ENCODE measurements at regions not wholly inside any gene's neighbourhood (a gene's known extent, or its start where the extent isn't known, plus 50 kb on each side); places are given as distances from the start of the nearest gene placed in this dataset.

- no peak for DNase-seq
Measured at GRCh38 chr5:44183753-44184152, 205.5 kb downstream of the FGF10 start.

GRCh38 chr5:44183312-44183711, 205.9 kb downstream of the FGF10 start:
- Histone ChIP-seq H3K4me2 (no peak overlapping the region), H4K20me1 (ENCODE audit: insufficient read depth) (no peaks in the 10 kb centered on the region), H3F3A (replicated peaks; ENCODE audit: insufficient read depth) (no peaks in the 10 kb centered on the region), H3K9me2 (no peaks in the 10 kb centered on the region), H3K27me3 (ENCODE audit: insufficient read depth) (no peaks in the 10 kb centered on the region), H2AFZ (ENCODE audit: low read depth) (no peak overlapping the region), H3K36me3 (replicated peaks in 1 of 2; ENCODE audit: control insufficient read depth in 1 of 2, insufficient read depth in 2 of 2, low read length in 1 of 2) (no peaks in the 10 kb centered on the region), H3K4me3 (ENCODE audit: low read depth in 2 of 2, low read length in 1 of 2) (no peak overlapping the region), H3K9me3 (no peaks in the 10 kb centered on the region), H3K9ac (no peak overlapping the region), H3K27ac (ENCODE audit: low read depth in 2 of 2, low read length in 1 of 2) (no peak overlapping the region), H3K4me1 (ENCODE audit: control insufficient read depth in 1 of 2, insufficient read depth in 2 of 2, low read depth in 1 of 2, low read length in 1 of 2) (no peaks in the 10 kb centered on the region), H3K79me2 (ENCODE audit: insufficient read depth) (no peaks in the 10 kb centered on the region)
- ChIA-PET POLR2A (no interaction called here), CTCF (no interaction called here)
- 0% methylated on average over 1 of the region's 1 CpG for WGBS (ENCODE audit: low lambda C conversion rate)
- no peak for DNase-seq
- TF ChIP-seq EP300 (IDR thresholded peaks at IDR 0.05; ENCODE audit: borderline replicate concordance in 1 of 2, low read depth in 1 of 2, low read length in 1 of 2) (no peak), MXI1 (IDR thresholded peaks at IDR 0.05; ENCODE audit: low read depth, low read length) (no peak), RXRA (IDR thresholded peaks at IDR 0.05; ENCODE audit: borderline replicate concordance, low read depth) (no peak), TEAD4 (IDR thresholded peaks at IDR 0.05; ENCODE audit: borderline replicate concordance, insufficient read depth) (no peak), YY1 (IDR thresholded peaks at IDR 0.05; ENCODE audit: low read depth) (no peak), NRF1 (IDR thresholded peaks at IDR 0.05; ENCODE audit: low read depth, low read length) (no peak), PBX3 (IDR thresholded peaks at IDR 0.05) (no peak), FOXJ3 (CRISPR knock-in tag; IDR thresholded peaks at IDR 0.05) (no peak), GABPA (IDR thresholded peaks at IDR 0.05; ENCODE audit: low read depth) (no peak)
- TF ChIP-seq, protein P1, sequence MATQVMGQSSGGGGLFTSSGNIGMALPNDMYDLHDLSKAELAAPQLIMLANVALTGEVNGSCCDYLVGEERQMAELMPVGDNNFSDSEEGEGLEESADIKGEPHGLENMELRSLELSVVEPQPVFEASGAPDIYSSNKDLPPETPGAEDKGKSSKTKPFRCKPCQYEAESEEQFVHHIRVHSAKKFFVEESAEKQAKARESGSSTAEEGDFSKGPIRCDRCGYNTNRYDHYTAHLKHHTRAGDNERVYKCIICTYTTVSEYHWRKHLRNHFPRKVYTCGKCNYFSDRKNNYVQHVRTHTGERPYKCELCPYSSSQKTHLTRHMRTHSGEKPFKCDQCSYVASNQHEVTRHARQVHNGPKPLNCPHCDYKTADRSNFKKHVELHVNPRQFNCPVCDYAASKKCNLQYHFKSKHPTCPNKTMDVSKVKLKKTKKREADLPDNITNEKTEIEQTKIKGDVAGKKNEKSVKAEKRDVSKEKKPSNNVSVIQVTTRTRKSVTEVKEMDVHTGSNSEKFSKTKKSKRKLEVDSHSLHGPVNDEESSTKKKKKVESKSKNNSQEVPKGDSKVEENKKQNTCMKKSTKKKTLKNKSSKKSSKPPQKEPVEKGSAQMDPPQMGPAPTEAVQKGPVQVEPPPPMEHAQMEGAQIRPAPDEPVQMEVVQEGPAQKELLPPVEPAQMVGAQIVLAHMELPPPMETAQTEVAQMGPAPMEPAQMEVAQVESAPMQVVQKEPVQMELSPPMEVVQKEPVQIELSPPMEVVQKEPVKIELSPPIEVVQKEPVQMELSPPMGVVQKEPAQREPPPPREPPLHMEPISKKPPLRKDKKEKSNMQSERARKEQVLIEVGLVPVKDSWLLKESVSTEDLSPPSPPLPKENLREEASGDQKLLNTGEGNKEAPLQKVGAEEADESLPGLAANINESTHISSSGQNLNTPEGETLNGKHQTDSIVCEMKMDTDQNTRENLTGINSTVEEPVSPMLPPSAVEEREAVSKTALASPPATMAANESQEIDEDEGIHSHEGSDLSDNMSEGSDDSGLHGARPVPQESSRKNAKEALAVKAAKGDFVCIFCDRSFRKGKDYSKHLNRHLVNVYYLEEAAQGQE (IDR thresholded peaks at IDR 0.05; ENCODE audit: low read depth, low read length): no peak

More at GRCh38 chr5:44183753-44184152, 205.5 kb downstream of the FGF10 start:
- H3K27me3 ChIP-seq (ENCODE audit: insufficient read depth): no peaks in the 10 kb centered on the region
- no peak for TF ChIP-seq POLR2AphosphoS5 (IDR thresholded peaks at IDR 0.05; ENCODE audit: low read depth, low read length)
- TF ChIP-seq TAF1 (IDR thresholded peaks at IDR 0.05; ENCODE audit: borderline replicate concordance, low read depth, low read length): no peak
- TF ChIP-seq SIN3A (IDR thresholded peaks at IDR 0.05; ENCODE audit: borderline replicate concordance, low read depth, low read length): no peak
- no peak for TF ChIP-seq RCOR1 (IDR thresholded peaks at IDR 0.05; ENCODE audit: low read length)
- TF ChIP-seq PBX3 (IDR thresholded peaks at IDR 0.05): no peak
- no peak for TF ChIP-seq YY1 (IDR thresholded peaks at IDR 0.05; ENCODE audit: low read depth)
- TF ChIP-seq RFX5 (IDR thresholded peaks at IDR 0.05; ENCODE audit: low read length): no peak
- TF ChIP-seq ZBTB33 (IDR thresholded peaks at IDR 0.05; ENCODE audit: borderline replicate concordance, low read depth): no peak
- TF ChIP-seq EZH2phosphoT487 (IDR thresholded peaks at IDR 0.05; ENCODE audit: borderline replicate concordance, low read depth): no peak
- TF ChIP-seq FOSL2 (IDR thresholded peaks at IDR 0.05; ENCODE audit: borderline replicate concordance, low read depth): no peak
- H3K79me2 ChIP-seq (ENCODE audit: insufficient read depth): no peaks in the 10 kb centered on the region
- CTCF ChIA-PET: no interaction called here
- no peaks in the 10 kb centered on the region for H4K20me1 ChIP-seq (ENCODE audit: insufficient read depth)
- no peak overlapping the region for H3K9ac ChIP-seq
- H3K9me3 ChIP-seq: no peaks in the 10 kb centered on the region
- H3K36me3 ChIP-seq (replicated peaks in 1 of 2; ENCODE audit: control insufficient read depth in 1 of 2, insufficient read depth in 2 of 2, low read length in 1 of 2): no peaks in the 10 kb centered on the region
- no peak overlapping the region for H3K4me3 ChIP-seq (ENCODE audit: low read depth in 2 of 2, low read length in 1 of 2)
- H3K27ac ChIP-seq (ENCODE audit: low read depth in 2 of 2, low read length in 1 of 2): no peak overlapping the region
- no peaks in the 10 kb centered on the region for H3K4me1 ChIP-seq (ENCODE audit: control insufficient read depth in 1 of 2, insufficient read depth in 2 of 2, low read depth in 1 of 2, low read length in 1 of 2)
- no peak overlapping the region for H3K4me2 ChIP-seq
- H2AFZ ChIP-seq (ENCODE audit: low read depth): no peak overlapping the region
- no peaks in the 10 kb centered on the region for H3F3A ChIP-seq (replicated peaks; ENCODE audit: insufficient read depth)
- POLR2A ChIA-PET: no interaction called here
- no peaks in the 10 kb centered on the region for H3K9me2 ChIP-seq
- 18% methylated on average over 2 of the region's 3 CpGs for WGBS (ENCODE audit: low lambda C conversion rate)

Data from SK-N-SH (cell line).